Fibroblast of villous mesenchyme (primary cell): ENCODE measurements at regions not wholly inside any gene's neighbourhood (a gene's known extent, or its start where the extent isn't known, plus 50 kb on each side); places are given as distances from the start of the nearest gene placed in this dataset.
"Not testable (repeated sequence)": the region's sequence is repeated elsewhere in the genome, so short reads cannot be mapped to it uniquely, and the experiment has no call there.

Source experiments
- DNase-seq: peaks from one replicate; pipeline ENCODE4 v3.0.0-alpha.2; 2010; ENCODE audit warnings: low read depth
- H3K4me3 ChIP-seq: 2 replicates; pipeline ENCODE4 v1.5.1; 2011; ENCODE audit warnings: low read depth, mild to moderate bottlenecking, low read length
- CTCF ChIP-seq: IDR thresholded peaks from 2 replicates; pipeline ENCODE4 v1.5.1; 2012; ENCODE audit warnings: low read depth, mild to moderate bottlenecking, low read length; ENCODE audit not compliant: insufficient read depth

- H3K4me3 ChIP-seq = no peak overlapping the region
- no peak for DNase-seq
- TF ChIP-seq CTCF = no peak
These were observed 179.7 kb downstream of the EVA1A start for GRCh38 chr2:75381032-75381431.

GRCh38 chr2:75379476-75380210 lies 180.3 kb upstream of the TACR1 start:
- no peak for TF ChIP-seq CTCF
- H3K4me3 ChIP-seq = no peak overlapping the region
- DNase-seq = no peak

GRCh38 chr2:75375646-75376582 lies 176.6 kb upstream of the TACR1 start:
- DNase-seq = no peak
- TF ChIP-seq CTCF = no peak
- H3K4me3 ChIP-seq = no peak overlapping the region

- peak; percentile 68 for DNase-seq
- not testable (repeated sequence) for H3K4me3 ChIP-seq
These were observed 175.2 kb upstream of the TACR1 start for GRCh38 chr2:75374414-75374957.

- no peak for DNase-seq
- no peak for TF ChIP-seq CTCF
- H3K4me3 ChIP-seq = no peak overlapping the region
These were observed 168.1 kb upstream of the TACR1 start for GRCh38 chr2:75367401-75367800.

GRCh38 chr2:75361486-75361885 lies 162.2 kb upstream of the TACR1 start:
- no peak for TF ChIP-seq CTCF
- no peak for DNase-seq
- no peak overlapping the region for H3K4me3 ChIP-seq

- H3K4me3 ChIP-seq = no peak overlapping the region
- no peak for DNase-seq
These were observed 161.6 kb upstream of the TACR1 start for GRCh38 chr2:75360945-75361344.

More at GRCh38 chr2:75360945-75361344, 161.6 kb upstream of the TACR1 start:
- TF ChIP-seq CTCF = no peak
